ENCODE measurements at regions not wholly inside any gene's neighbourhood (a gene's known extent, or its start where the extent isn't known, plus 50 kb on each side); places are given as distances from the start of the nearest gene placed in this dataset.

GRCh38 chr14:53893374-53893773 lies 63.3 kb downstream of the BMP4 start:
- H3K9ac ChIP-seq (ENCODE audit: control insufficient read depth, extremely low read depth, insufficient read depth, low read length), result no peak overlapping the region
- no peaks in the 10 kb centered on the region for H3K4me1 ChIP-seq (ENCODE audit: control insufficient read depth, extremely low read depth, insufficient read depth, low read length)
- no peaks in the 10 kb centered on the region for H3K9me1 ChIP-seq (ENCODE audit: control insufficient read depth, extremely low read depth, insufficient read depth, low read length)
- no peaks in the 10 kb centered on the region for H3K9me3 ChIP-seq (ENCODE audit: control insufficient read depth, low read depth, low read length)
- H3K4me3 ChIP-seq (ENCODE audit: control insufficient read depth in 2 of 3, extremely low read depth in 1 of 3, insufficient read depth in 2 of 3, low read depth in 1 of 3, low read length in 3 of 3), result no peak overlapping the region
- no peaks in the 10 kb centered on the region for H3K36me3 ChIP-seq (ENCODE audit: control insufficient read depth in 2 of 2, extremely low read depth in 1 of 2, insufficient read depth in 2 of 2, low read length in 2 of 2)
- H3K79me2 ChIP-seq (ENCODE audit: control insufficient read depth, insufficient read depth, low read length), result no peaks in the 10 kb centered on the region
- no peak overlapping the region for H3K27ac ChIP-seq (ENCODE audit: control insufficient read depth, insufficient read depth, low read length)
- DNase-seq (ENCODE audit: low read depth, low spot score) (no peak), FAIRE-seq (no peak)
- H2AFZ ChIP-seq (ENCODE audit: control insufficient read depth, low read length), result no peak overlapping the region
- no peak overlapping the region for H3K4me2 ChIP-seq (ENCODE audit: control insufficient read depth, extremely low read depth, insufficient read depth, low read depth, low read length)
- dilution Hi-C loops (cut with MboI; ENCODE audit: extremely low pct_ligation_motif_present, low sequenced_read_pairs), result no loop called here
- no peak for TF ChIP-seq EZH2 (IDR thresholded peaks at IDR 0.05; ENCODE audit: low read length)
- TF ChIP-seq CTCF (optimal IDR thresholded peaks at IDR 0.05 in 1 of 3, IDR thresholded peaks at IDR 0.05 in 1 of 3, conservative IDR thresholded peaks at IDR 0.05 in 1 of 3; ENCODE audit: extremely low read depth in 1 of 3, insufficient read depth in 2 of 3, low read length in 3 of 3), result no peak
- no peaks in the 10 kb centered on the region for H4K20me1 ChIP-seq (ENCODE audit: control insufficient read depth, extremely low read depth, insufficient read depth, low read length)
- peaks cover 9% of the 10 kb centered on the region for H3K27me3 ChIP-seq (ENCODE audit: control insufficient read depth, extremely low read depth, insufficient read depth, low read length)

- Histone ChIP-seq H4K20me1 (ENCODE audit: control insufficient read depth, extremely low read depth, insufficient read depth, low read length) (no peaks in the 10 kb centered on the region), H3K4me3 (ENCODE audit: control insufficient read depth in 2 of 3, extremely low read depth in 1 of 3, insufficient read depth in 2 of 3, low read depth in 1 of 3, low read length in 3 of 3) (no peak overlapping the region), H3K27ac (ENCODE audit: control insufficient read depth, insufficient read depth, low read length) (no peak overlapping the region), H3K9me1 (ENCODE audit: control insufficient read depth, extremely low read depth, insufficient read depth, low read length) (no peaks in the 10 kb centered on the region), H3K79me2 (ENCODE audit: control insufficient read depth, insufficient read depth, low read length) (no peaks in the 10 kb centered on the region), H3K4me1 (ENCODE audit: control insufficient read depth, extremely low read depth, insufficient read depth, low read length) (no peaks in the 10 kb centered on the region), H2AFZ (ENCODE audit: control insufficient read depth, low read length) (no peak overlapping the region), H3K36me3 (ENCODE audit: control insufficient read depth in 2 of 2, extremely low read depth in 1 of 2, insufficient read depth in 2 of 2, low read length in 2 of 2) (no peaks in the 10 kb centered on the region), H3K9me3 (ENCODE audit: control insufficient read depth, low read depth, low read length) (no peaks in the 10 kb centered on the region), H3K9ac (ENCODE audit: control insufficient read depth, extremely low read depth, insufficient read depth, low read length) (no peak overlapping the region), H3K27me3 (ENCODE audit: control insufficient read depth, extremely low read depth, insufficient read depth, low read length) (peaks cover 8% of the 10 kb centered on the region), H3K4me2 (ENCODE audit: control insufficient read depth, extremely low read depth, insufficient read depth, low read depth, low read length) (no peak overlapping the region)
- FAIRE-seq (no peak), DNase-seq (ENCODE audit: low read depth, low spot score) (no peak)
- dilution Hi-C loops (cut with MboI; ENCODE audit: extremely low pct_ligation_motif_present, low sequenced_read_pairs), result no loop called here
- no peak for TF ChIP-seq CTCF (optimal IDR thresholded peaks at IDR 0.05 in 1 of 3, IDR thresholded peaks at IDR 0.05 in 1 of 3, conservative IDR thresholded peaks at IDR 0.05 in 1 of 3; ENCODE audit: extremely low read depth in 1 of 3, insufficient read depth in 2 of 3, low read length in 3 of 3)
- TF ChIP-seq EZH2 (IDR thresholded peaks at IDR 0.05; ENCODE audit: low read length), result no peak
Observed at GRCh38 chr14:53890611-53891101, 66.0 kb downstream of the BMP4 start.

Data from keratinocyte (primary cell).